H9 (cell line): ENCODE measurements at regions not wholly inside any gene's neighbourhood (a gene's known extent, or its start where the extent isn't known, plus 50 kb on each side); places are given as distances from the start of the nearest gene placed in this dataset.

ENCODE experiments used
- DNase-seq: peaks from one replicate; pipeline ENCODE4 v3.0.0-alpha.2; 2017
- H2AFZ ChIP-seq: one replicate; pipeline ENCODE4 v1.6.1; 2013; ENCODE audit warnings: mild to moderate bottlenecking, low read length, control low read depth, moderate library complexity
- H2AK5ac ChIP-seq: 2 replicates; pipeline ENCODE4 v1.6.1; 2013; ENCODE audit warnings: low read length, control low read depth, mixed read lengths; ENCODE audit not compliant: insufficient read length
- H2BK120ac ChIP-seq: one replicate; pipeline ENCODE4 v1.6.1; 2013; ENCODE audit warnings: low read depth, mild to moderate bottlenecking, low read length, control low read depth, inconsistent platforms; ENCODE audit not compliant: poor library complexity, severe bottlenecking
- H2BK12ac ChIP-seq: 2 replicates; pipeline ENCODE4 v1.6.1; 2013; ENCODE audit warnings: low read length, control low read depth, mixed read lengths, low read depth; ENCODE audit not compliant: insufficient read length
- H2BK15ac ChIP-seq: 2 replicates; pipeline ENCODE4 v1.6.1; 2013; ENCODE audit warnings: low read depth, low read length, control low read depth
- H2BK20ac ChIP-seq: one replicate; pipeline ENCODE4 v1.6.1; 2013; ENCODE audit warnings: low read depth, mild to moderate bottlenecking, low read length, control low read depth, inconsistent platforms; ENCODE audit not compliant: poor library complexity, severe bottlenecking
- H2BK5ac ChIP-seq: 2 replicates; pipeline ENCODE4 v1.6.1; 2013; ENCODE audit warnings: low read length, control low read depth, mixed read lengths; ENCODE audit not compliant: insufficient read length
- H3K14ac ChIP-seq: 2 replicates; pipeline ENCODE4 v1.6.1; 2013; ENCODE audit warnings: low read length, control low read depth; ENCODE audit not compliant: insufficient read depth
- H3K18ac ChIP-seq: 2 replicates; pipeline ENCODE4 v1.6.1; 2013; ENCODE audit warnings: low read depth, mild to moderate bottlenecking, mixed read lengths, low read length, control low read depth; ENCODE audit not compliant: insufficient read length
- H3K23ac ChIP-seq: 2 replicates; pipeline ENCODE4 v1.6.1; 2013; ENCODE audit warnings: low read length, control low read depth, mixed read lengths, low read depth; ENCODE audit not compliant: insufficient read length
- H3K23me2 ChIP-seq: 2 replicates; pipeline ENCODE4 v1.6.1; 2013; ENCODE audit warnings: low read depth, mild to moderate bottlenecking, mixed read lengths, low read length, control low read depth; ENCODE audit not compliant: insufficient read length, poor library complexity, severe bottlenecking
- H3K27ac ChIP-seq: 2 replicates; pipeline ENCODE4 v1.5.1; 2013; ENCODE audit warnings: low read length, control low read depth, mixed read lengths, low read depth; ENCODE audit not compliant: insufficient read length
- H3K27me3 ChIP-seq: 2 replicates; pipeline ENCODE4 v1.6.1; 2013; ENCODE audit warnings: low read length, control low read depth, inconsistent platforms; ENCODE audit not compliant: insufficient read depth
- H3K4ac ChIP-seq: 2 replicates; pipeline ENCODE4 v1.6.1; 2013; ENCODE audit warnings: low read depth, mild to moderate bottlenecking, control low read depth, inconsistent platforms, low read length, moderate library complexity
- H3K4me1 ChIP-seq: 2 replicates; pipeline ENCODE4 v1.6.1; 2013; ENCODE audit warnings: low read length, control low read depth, inconsistent platforms; ENCODE audit not compliant: insufficient read depth
- H3K4me2 ChIP-seq: 2 replicates; pipeline ENCODE4 v1.6.1; 2013; ENCODE audit warnings: low read length, control low read depth, mixed read lengths; ENCODE audit not compliant: insufficient read length, insufficient read depth
- H3K56ac ChIP-seq: 2 replicates; pipeline ENCODE4 v1.6.1; 2013; ENCODE audit warnings: low read depth, mild to moderate bottlenecking, mixed read lengths, low read length, control low read depth; ENCODE audit not compliant: insufficient read length
- H3K79me1 ChIP-seq: 2 replicates; pipeline ENCODE4 v1.6.1; 2013; ENCODE audit warnings: low read depth, mild to moderate bottlenecking, moderate library complexity, low read length, control low read depth, inconsistent platforms; ENCODE audit not compliant: insufficient read depth, poor library complexity, severe bottlenecking
- H3K79me2 ChIP-seq: 2 replicates; pipeline ENCODE4 v1.6.1; 2013; ENCODE audit warnings: low read length, control low read depth, inconsistent platforms; ENCODE audit not compliant: insufficient read depth
- H3K9ac ChIP-seq: 2 replicates; pipeline ENCODE4 v1.6.1; 2013; ENCODE audit warnings: low read length, control low read depth, mixed read lengths; ENCODE audit not compliant: insufficient read length; ENCODE audit errors: extremely low read depth
- H3K9me3 ChIP-seq: one replicate; pipeline ENCODE4 v1.6.1; 2013; ENCODE audit warnings: low read depth, low read length, inconsistent platforms; ENCODE audit not compliant: control insufficient read depth
- H3T11ph ChIP-seq: one replicate; pipeline ENCODE4 v1.6.1; 2013; ENCODE audit warnings: mild to moderate bottlenecking, low read length, control low read depth, inconsistent platforms
- H4K20me1 ChIP-seq: one replicate; pipeline ENCODE4 v1.6.1; 2013; ENCODE audit not compliant: control insufficient read depth, insufficient read length, insufficient read depth
- H4K5ac ChIP-seq: 2 replicates; pipeline ENCODE4 v1.6.1; 2013; ENCODE audit warnings: low read depth, mild to moderate bottlenecking, mixed read lengths, low read length, control low read depth; ENCODE audit not compliant: insufficient read length
- H4K8ac ChIP-seq: replicated peaks from 2 replicates; pipeline ENCODE4 v1.6.1; 2013; ENCODE audit warnings: low read length, control low read depth, mixed read lengths, low read depth; ENCODE audit not compliant: insufficient read length
- H4K91ac ChIP-seq: 2 replicates; pipeline ENCODE4 v1.6.1; 2013; ENCODE audit warnings: low read depth, mild to moderate bottlenecking, moderate library complexity, mixed read lengths, low read length, control low read depth; ENCODE audit not compliant: insufficient read length
- H3K27ac Mint-ChIP-seq, 3 experiments: 2 replicates in 2 of 3; 3 replicates in 1 of 3; pipeline ENCODE4 v1.8.0; 2020 to 2021; ENCODE audit warnings: mixed read lengths in 3 of 3, mild to moderate bottlenecking in 1 of 3, moderate library complexity in 1 of 3
- H3K27me3 Mint-ChIP-seq: 2 replicates; pipeline ENCODE4 v1.8.0; 2021; ENCODE audit warnings: low read depth, mild to moderate bottlenecking, moderate library complexity, mixed read lengths
- H3K36me3 Mint-ChIP-seq, 3 experiments: 2 replicates in 2 of 3; 3 replicates in 1 of 3; pipeline ENCODE4 v1.8.0; 2020 to 2021; ENCODE audit warnings: low read depth in 3 of 3, mixed read lengths in 3 of 3; ENCODE audit not compliant: insufficient read depth in 1 of 3
- H3K4me1 Mint-ChIP-seq, 2 experiments: 2 replicates each; pipeline ENCODE4 v1.8.0; 2020; ENCODE audit warnings: mixed read lengths in 2 of 2
- H3K4me3 Mint-ChIP-seq, 2 experiments: 2 replicates in 1 of 2; 3 replicates in 1 of 2; pipeline ENCODE4 v1.8.0; 2020 to 2021; ENCODE audit warnings: mild to moderate bottlenecking in 2 of 2, mixed read lengths in 2 of 2, moderate library complexity in 1 of 2
- H3K9me3 Mint-ChIP-seq, 2 experiments: 2 replicates in 1 of 2; 3 replicates in 1 of 2; pipeline ENCODE4 v1.8.0; 2020; ENCODE audit warnings: mild to moderate bottlenecking in 2 of 2, mixed read lengths in 2 of 2, moderate library complexity in 1 of 2
- WGBS: extraction: QIAGEN DNeasy Blood & Tissue Kit; methylation state at CpG from one replicate; pipeline ENCODE4 v1.1.7; 2013; ENCODE audit warnings: missing lambda C conversion rate, low lambda C conversion rate, mixed read lengths; ENCODE audit not compliant: insufficient read length; ENCODE audit errors: extremely low coverage; 5-methylcytosine and 5-hydroxymethylcytosine counted together
- TF ChIP-seq, protein P1 (sequence below): fragments of 200-600 bp; sonication (generic); conservative IDR thresholded peaks from 3 replicates; pipeline ENCODE4 v1.8.0; 2021; ENCODE audit warnings: antibody characterized with exemption, mild to moderate bottlenecking

DNA sequence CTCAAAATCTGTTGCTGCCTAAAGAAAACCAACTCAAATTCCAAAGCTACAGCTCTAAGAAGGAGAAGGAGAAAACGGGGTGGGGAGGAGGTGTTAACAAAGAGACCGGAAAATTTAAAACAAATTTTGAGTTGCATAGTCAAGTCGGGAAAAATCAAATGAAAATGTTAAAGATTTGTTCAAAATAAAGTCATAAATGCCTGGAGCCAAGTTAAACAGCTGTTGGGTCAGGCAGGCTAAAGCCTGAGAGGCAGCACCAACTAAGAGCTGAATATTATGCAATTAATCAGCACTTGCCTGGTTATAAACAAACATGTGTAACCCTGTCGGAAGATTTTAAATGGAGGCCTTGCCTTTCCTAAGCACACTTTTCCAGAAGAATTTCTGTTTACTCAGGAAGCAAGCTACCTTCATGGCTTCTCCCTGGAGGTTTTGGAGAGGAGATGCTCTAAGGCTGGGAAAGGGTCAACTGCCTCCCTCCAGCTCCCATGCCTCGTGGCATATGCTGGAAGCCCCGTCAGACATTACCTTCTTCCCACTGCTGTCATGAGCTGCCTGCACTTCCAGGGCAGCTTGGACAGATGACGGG lies 270.5 kb downstream of the DMRT2 start:
- no peak for DNase-seq
- Histone ChIP-seq H2BK5ac (no peak overlapping the region), H3K27ac (no peak overlapping the region), H2BK15ac (no peak overlapping the region), H3K79me1 (no peaks in the 10 kb centered on the region), H3K18ac (no peak overlapping the region), H3K14ac (no peak overlapping the region; the same call in 1 of the 2 replicates), H3K23ac (no peak overlapping the region), H3T11ph (no peak overlapping the region), H2BK20ac (no peak overlapping the region), H4K20me1 (no peaks in the 10 kb centered on the region), H3K9me3 (no peaks in the 10 kb centered on the region), H4K8ac (no peak overlapping the region), H3K56ac (no peak overlapping the region), H2AK5ac (no peak overlapping the region), H3K27me3 (no peaks in the 10 kb centered on the region), H3K9ac (no peak overlapping the region), H4K91ac (no peak overlapping the region), H3K4ac (no peak overlapping the region), H4K5ac (no peak overlapping the region), H2AFZ (no peak overlapping the region), H3K79me2 (no peaks in the 10 kb centered on the region), H3K4me1 (no peaks in the 10 kb centered on the region), H2BK12ac (no peak overlapping the region), H3K23me2 (no peaks in the 10 kb centered on the region), H3K4me2 (no peak overlapping the region), H2BK120ac (no peak overlapping the region)
- peaks cover 0 to 3% (median 0%) of the 10 kb centered on the region in 3 experiments; a peak in 1 of 7 replicates for H3K36me3 Mint-ChIP-seq
- H3K4me3 Mint-ChIP-seq = no peak overlapping the region
- peaks cover 0 to 3% of the 10 kb centered on the region in 2 experiments; a peak in 1 of 4 replicates for H3K4me1 Mint-ChIP-seq
- TF ChIP-seq, protein P1, sequence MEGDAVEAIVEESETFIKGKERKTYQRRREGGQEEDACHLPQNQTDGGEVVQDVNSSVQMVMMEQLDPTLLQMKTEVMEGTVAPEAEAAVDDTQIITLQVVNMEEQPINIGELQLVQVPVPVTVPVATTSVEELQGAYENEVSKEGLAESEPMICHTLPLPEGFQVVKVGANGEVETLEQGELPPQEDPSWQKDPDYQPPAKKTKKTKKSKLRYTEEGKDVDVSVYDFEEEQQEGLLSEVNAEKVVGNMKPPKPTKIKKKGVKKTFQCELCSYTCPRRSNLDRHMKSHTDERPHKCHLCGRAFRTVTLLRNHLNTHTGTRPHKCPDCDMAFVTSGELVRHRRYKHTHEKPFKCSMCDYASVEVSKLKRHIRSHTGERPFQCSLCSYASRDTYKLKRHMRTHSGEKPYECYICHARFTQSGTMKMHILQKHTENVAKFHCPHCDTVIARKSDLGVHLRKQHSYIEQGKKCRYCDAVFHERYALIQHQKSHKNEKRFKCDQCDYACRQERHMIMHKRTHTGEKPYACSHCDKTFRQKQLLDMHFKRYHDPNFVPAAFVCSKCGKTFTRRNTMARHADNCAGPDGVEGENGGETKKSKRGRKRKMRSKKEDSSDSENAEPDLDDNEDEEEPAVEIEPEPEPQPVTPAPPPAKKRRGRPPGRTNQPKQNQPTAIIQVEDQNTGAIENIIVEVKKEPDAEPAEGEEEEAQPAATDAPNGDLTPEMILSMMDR = no peak
- H3K27me3 Mint-ChIP-seq = peaks cover 2% of the 10 kb centered on the region; the same call in 1 of the 2 replicates
- peaks cover 13 to 44% of the 10 kb centered on the region in 2 experiments; a peak in 4 of 5 replicates for H3K9me3 Mint-ChIP-seq
- no CpG with 5 or more reads among the region's 7 CpGs for WGBS
- no peak overlapping the region; a peak in 1 of 7 replicates for H3K27ac Mint-ChIP-seq
